ENCODE measurements at regions not wholly inside any gene's neighbourhood (a gene's known extent, or its start where the extent isn't known, plus 50 kb on each side); places are given as distances from the start of the nearest gene placed in this dataset.

- DNase-seq: no peak
Observed at GRCh38 chr13:105083992-105084391, 1451.5 kb downstream of the EFNB2 start.

- DNase-seq: no peak
Observed at GRCh38 chr13:105074755-105075154, 1460.7 kb downstream of the EFNB2 start.

- no peak for DNase-seq
Observed at GRCh38 chr13:105073041-105073440, 1462.4 kb downstream of the EFNB2 start.

DNA sequence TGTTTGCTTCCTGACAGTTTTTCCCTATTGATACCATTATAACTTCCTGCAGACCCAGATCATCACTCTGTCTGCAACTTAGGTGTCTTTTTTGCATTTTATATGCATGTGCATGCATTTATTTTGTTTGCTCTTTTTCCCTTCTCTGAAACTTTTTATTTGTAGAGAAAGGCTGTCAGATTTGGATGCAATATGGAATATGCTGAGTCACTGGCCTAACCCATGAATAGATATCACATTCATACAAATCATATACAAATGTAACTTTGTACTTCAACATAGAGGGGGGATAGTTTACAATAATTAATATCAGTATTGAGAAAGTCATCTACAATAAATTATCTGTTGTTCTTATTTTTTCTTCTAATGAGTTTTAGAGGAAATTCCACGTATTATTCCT is 1465.0 kb downstream of the EFNB2 start:
- DNase-seq: no peak

DNA sequence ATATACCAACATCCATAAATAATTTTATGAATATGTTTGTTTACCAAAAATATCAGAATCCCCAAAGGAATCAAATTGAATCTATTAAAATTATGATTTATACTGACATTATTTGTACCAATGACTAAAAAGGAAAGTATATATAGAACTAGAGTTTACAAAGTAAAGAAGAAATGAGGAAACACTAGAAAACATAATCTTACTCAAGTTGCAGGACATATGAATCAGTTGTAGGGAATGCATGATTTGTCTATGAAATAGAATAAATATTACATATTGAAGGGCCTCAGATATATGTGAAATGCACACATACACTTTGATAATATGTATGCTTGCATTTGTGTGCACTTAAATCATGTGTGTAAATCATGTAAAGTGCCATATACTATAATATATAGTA is 1466.4 kb downstream of the EFNB2 start:
- DNase-seq: no peak

DNA sequence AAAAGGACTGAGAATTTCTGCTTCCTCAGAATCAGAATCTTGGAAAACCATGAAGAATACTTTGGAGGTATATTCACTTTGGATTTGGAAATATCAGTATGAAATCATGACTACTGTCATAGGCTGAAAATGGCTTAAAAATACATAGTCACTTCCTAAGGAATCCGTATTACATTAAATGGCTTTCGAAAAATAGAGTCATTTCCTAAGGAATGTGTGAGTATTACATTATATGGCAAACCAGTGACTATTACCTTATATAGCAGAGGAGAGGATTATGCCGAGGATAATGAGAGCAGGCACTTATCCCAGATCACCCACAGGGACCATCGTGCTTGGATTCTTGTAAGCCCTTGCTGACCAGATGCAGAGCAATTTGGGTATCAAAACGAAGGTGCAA is 1471.8 kb downstream of the EFNB2 start:
- peak; percentile 38 for DNase-seq

GRCh38 chr13:105059786-105060185 is 1475.7 kb downstream of the EFNB2 start:
- DNase-seq: no peak

- no peak for DNase-seq
Observed at GRCh38 chr13:105058517-105058916, 1476.9 kb downstream of the EFNB2 start.

DNA sequence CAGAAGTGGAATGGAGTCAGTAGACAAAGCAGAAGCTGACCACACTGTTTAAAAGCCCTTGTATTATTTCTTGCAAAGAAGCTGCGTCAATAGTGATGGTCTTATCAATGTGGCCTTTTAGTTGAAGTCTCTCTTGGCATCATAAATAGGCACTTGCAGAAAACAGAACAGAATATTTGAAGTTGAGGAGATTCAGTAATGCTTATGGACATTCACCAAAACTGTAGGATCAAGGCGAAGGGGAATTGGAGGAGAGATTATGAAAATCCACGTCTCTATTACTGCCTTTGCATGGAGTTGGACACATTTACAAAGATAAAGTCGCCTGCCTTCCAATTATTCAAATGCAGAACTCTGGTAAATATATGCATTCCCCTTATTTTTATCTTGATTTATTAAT is 1482.8 kb downstream of the EFNB2 start:
- no peak for DNase-seq

- DNase-seq: peak; percentile 25
Observed at GRCh38 chr13:105050686-105051085, 1484.8 kb downstream of the EFNB2 start.

- DNase-seq: no peak
Observed at GRCh38 chr13:105048677-105049076, 1486.8 kb downstream of the EFNB2 start.

DNA sequence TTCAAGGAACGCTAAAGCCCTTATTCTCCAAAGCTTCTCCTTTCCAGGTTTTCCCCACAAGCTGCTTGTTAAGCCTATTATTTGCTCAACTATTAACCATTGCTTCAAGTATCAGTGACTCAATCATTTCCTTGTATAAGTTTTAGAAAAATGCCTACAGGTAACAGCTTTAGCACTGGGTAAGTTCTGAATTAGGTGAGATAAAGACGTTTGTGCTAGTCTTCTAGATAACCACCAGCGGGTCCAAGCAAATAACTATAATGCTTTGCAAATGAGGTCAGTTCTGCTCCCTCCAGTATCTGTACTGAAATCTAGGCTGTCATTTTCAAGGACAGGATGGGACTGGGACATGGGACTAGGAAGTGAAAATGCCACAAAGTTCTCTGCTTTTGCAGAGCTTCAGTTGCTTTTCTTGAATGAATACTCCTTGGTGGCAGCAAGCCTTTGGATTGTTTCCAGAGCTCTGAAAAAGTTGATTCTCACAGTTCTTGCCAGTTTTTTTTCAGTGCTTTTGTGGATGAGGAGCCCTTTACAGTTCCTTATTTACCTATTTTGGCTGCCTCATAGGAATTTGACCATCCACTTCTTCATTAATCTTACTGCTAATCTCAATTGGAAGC is 1487.7 kb downstream of the EFNB2 start:
- no peak for DNase-seq

- DNase-seq: peak; percentile 7
Observed at GRCh38 chr13:105037110-105037509, 1498.4 kb downstream of the EFNB2 start.

DNA sequence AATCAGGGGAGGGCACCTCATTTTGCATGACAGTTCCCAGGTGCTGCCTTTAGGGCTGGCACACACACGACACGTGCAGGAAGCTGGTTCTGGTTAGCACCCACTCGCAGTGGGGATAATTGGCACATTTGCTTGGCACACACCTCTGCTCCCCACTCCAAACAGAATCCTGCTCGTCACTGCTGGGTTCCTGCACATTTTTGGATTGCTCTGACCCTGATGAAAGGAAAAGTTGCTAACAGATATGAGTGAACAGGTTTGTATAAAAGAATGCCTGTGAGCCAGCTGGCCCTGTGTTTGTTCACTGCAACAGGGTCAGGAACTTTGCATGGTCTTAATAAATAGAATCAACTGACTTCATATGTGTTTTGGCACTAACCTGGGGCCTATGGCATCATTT is 1500.4 kb downstream of the EFNB2 start:
- no peak for DNase-seq

DNA sequence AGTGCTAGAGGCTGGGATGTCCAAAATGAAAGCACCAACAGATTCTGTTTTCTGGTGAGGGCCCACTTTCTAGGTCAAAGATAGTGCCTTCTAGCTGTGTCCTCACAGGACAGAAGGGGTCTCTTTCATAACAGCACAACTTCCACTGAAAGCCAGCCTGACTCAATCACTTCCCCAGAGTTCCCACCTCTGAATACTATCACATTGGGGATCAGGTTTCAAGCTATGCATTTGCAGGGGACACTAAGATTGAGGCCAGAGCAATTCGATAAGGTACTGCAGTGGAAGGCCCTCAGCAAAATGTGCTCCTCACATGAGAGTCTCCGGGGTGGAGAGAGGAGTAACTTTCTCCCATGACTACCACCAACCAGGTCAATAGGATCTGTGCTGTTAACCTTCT is 1501.5 kb downstream of the EFNB2 start:
- DNase-seq: no peak

GRCh38 chr13:105031306-105031705 is 1504.2 kb downstream of the EFNB2 start:
- DNase-seq: no peak

DNA sequence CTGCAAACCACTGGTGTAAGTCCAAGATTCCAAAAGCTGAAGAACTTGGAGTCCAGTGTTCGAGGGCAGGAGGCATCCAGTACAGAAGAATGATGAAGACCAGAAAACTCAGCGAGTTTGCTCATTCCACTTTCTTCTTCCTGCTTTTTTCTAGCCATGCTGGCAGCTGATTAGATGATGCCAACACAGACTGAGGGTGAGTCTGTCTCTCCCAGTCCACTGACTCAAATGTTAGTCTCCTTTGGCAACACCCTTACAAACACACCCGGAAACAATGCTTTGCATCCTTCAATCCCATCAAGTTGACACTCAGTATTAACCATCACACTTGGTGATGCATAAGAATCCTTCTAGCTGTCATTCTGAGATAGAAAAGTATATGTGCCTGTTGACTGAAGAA is 1504.6 kb downstream of the EFNB2 start:
- no peak for DNase-seq

GRCh38 chr13:105019073-105019472 is 1516.4 kb downstream of the EFNB2 start:
- no peak for DNase-seq

DNA sequence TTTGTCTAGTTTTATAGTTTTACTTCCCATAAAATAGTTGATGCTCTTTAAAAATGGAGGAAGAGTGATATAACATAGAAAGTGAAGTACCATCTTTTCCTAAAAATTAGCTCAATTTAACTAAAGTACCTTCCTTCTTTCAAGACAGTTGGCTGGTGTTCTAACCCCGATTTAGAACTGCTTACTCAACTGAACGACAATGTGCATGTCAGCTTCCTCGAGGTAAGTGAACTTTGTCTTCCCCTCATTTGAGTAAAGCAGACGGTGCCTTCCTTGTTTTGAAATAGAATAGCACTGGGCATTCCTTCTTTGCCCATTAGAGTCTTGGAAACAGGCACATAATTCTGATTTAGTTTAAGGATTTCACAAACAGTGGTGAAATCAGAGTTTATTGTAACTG is 1519.2 kb downstream of the EFNB2 start:
- DNase-seq: no peak

GRCh38 chr13:105008604-105009003 is 1526.9 kb downstream of the EFNB2 start:
- DNase-seq: no peak

DNA sequence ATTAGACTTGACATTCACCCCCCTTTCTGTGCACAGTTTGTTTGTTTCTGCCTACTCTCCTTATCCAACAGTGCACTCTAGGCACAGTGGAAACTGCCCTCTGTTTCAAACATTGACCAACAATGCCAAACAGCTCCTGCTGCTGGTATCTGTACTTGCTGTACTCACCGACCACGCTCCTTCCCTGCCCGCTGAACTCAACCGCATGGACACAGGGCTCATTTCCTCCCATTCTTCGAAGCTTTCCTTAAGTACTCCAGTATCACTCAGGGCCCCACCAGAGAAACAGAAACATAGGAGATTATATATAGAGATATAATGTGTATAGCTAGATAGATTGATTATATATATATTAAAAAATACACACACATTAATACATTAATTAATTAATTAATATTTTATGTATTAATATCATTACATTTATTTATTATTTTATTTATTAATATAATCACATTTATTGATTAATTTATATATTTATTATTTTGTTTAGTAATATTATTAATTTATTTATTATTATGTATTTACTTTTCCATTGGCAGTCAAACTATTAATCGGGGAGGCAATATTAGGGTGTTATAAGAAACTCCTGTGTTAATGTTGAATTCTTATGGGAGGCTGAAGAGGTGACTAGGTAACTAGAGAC is 1528.2 kb downstream of the EFNB2 start:
- no peak for DNase-seq

GRCh38 chr13:104996022-104996421 is 1539.4 kb downstream of the EFNB2 start:
- DNase-seq: peak; percentile 53

- DNase-seq: no peak
Observed at GRCh38 chr13:104993708-104994107, 1541.8 kb downstream of the EFNB2 start.

- no peak for DNase-seq
Observed at GRCh38 chr13:104987621-104988020, 1547.8 kb downstream of the EFNB2 start.

- DNase-seq: peak; percentile 78
Observed at GRCh38 chr13:104984296-104984818, 1551.1 kb downstream of the EFNB2 start.
